Testis (tissue), 2 donors: ENCODE measurements at regions not wholly inside any gene's neighbourhood (a gene's known extent, or its start where the extent isn't known, plus 50 kb on each side); places are given as distances from the start of the nearest gene placed in this dataset.

Source experiments
- DNase-seq: peaks from one replicate; pipeline ENCODE4 v3.0.0-alpha.2; 2019
- H3K27ac ChIP-seq, 2 donors: fragments of 200-600 bp; sonication (generic); one replicate each; pipeline ENCODE4 v1.5.1; 2019
- H3K27me3 ChIP-seq: fragments of 200-600 bp; sonication (generic); one replicate; pipeline ENCODE4 v1.5.1; 2019
- H3K36me3 ChIP-seq: fragments of 200-600 bp; sonication (generic); one replicate; pipeline ENCODE4 v1.5.1; 2017; ENCODE audit warnings: low read depth; ENCODE audit errors: missing control alignments
- H3K4me1 ChIP-seq: fragments of 200-600 bp; sonication (generic); one replicate; pipeline ENCODE4 v1.5.1; 2019
- H3K4me3 ChIP-seq, 2 donors: fragments of 200-600 bp; sonication (generic); one replicate each; pipeline ENCODE4 v1.5.1; 2017 to 2019
- H3K9me3 ChIP-seq: fragments of 200-600 bp; sonication (generic); one replicate; pipeline ENCODE4 v1.5.1; 2017
- POLR2A ChIP-seq: fragments of 450-650 bp; IDR thresholded peaks from one replicate; pipeline ENCODE4 v1.6.1; 2017; ENCODE audit warnings: antibody characterized with exemption, mild to moderate bottlenecking, moderate library complexity
- WGBS, 2 donors: methylation state at CpG; one replicate each; pipeline ENCODE4 v1.1.5; 2018; 5-methylcytosine and 5-hydroxymethylcytosine counted together
- intact Hi-C: fragments of 100-400 bp; cut with DNase I; formaldehyde crosslinking; loops from one replicate; pipeline ENCODE4 v1.15.1; 2023; ENCODE audit warnings: low total_unique reads
- TF ChIP-seq, protein P1 (sequence below), 3 experiments: fragments of 450-650 bp in 2 of 3; fragments of 200-600 bp in 1 of 3; sonication (generic) in 1 of 3; IDR thresholded peaks; one replicate each; pipeline ENCODE4 v1.5.1; 2016 to 2019; ENCODE audit warnings: antibody characterized with exemption in 3 of 3, mild to moderate bottlenecking in 2 of 3, moderate library complexity in 1 of 3

DNA sequence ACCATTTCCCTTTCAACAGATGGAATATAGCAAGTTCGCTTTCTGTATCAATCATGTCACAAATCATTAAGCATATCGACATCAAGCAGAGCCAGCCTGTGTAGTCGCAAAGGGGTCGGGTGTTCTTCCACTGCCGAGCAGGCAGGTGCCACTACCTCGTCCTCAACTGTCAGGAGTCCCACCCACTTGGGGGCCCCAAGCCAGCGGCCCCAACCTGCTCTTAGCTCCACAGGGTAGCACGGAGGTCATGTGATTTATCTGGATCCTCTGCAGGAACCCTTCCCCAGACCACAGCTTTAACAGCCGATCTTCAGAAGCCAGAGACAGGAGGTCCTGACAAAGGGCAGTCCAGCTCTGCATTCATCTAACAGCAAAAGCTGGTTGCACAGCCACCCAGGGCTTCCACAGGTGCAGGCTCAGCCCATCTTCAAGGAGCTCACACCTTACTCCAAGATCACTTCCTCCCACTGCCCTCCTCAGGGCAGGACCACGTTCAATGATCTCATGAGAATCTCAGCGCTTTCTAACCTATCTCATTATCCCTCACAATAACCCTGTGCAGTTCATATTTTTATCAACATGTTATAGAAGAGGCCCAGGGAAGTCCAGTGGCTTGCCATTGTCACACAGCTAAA, 110.2 kb downstream of the TRIM29 start:
- intact Hi-C loops, result no loop called here
- H3K27me3 ChIP-seq, result no peaks in the 10 kb centered on the region
- H3K27ac ChIP-seq, result no peak overlapping the region
- no peak overlapping the region for H3K4me3 ChIP-seq
- no peak for TF ChIP-seq POLR2A
- TF ChIP-seq, protein P1, sequence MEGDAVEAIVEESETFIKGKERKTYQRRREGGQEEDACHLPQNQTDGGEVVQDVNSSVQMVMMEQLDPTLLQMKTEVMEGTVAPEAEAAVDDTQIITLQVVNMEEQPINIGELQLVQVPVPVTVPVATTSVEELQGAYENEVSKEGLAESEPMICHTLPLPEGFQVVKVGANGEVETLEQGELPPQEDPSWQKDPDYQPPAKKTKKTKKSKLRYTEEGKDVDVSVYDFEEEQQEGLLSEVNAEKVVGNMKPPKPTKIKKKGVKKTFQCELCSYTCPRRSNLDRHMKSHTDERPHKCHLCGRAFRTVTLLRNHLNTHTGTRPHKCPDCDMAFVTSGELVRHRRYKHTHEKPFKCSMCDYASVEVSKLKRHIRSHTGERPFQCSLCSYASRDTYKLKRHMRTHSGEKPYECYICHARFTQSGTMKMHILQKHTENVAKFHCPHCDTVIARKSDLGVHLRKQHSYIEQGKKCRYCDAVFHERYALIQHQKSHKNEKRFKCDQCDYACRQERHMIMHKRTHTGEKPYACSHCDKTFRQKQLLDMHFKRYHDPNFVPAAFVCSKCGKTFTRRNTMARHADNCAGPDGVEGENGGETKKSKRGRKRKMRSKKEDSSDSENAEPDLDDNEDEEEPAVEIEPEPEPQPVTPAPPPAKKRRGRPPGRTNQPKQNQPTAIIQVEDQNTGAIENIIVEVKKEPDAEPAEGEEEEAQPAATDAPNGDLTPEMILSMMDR (IDR thresholded peaks at IDR 0.05), result no peak
- 42 to 59% methylated on average over 11 of the region's 11 CpGs for WGBS, 2 donors
- H3K4me1 ChIP-seq, result no peaks in the 10 kb centered on the region
- DNase-seq, result no peak
- no peaks in the 10 kb centered on the region for H3K36me3 ChIP-seq
- no peaks in the 10 kb centered on the region for H3K9me3 ChIP-seq

DNA sequence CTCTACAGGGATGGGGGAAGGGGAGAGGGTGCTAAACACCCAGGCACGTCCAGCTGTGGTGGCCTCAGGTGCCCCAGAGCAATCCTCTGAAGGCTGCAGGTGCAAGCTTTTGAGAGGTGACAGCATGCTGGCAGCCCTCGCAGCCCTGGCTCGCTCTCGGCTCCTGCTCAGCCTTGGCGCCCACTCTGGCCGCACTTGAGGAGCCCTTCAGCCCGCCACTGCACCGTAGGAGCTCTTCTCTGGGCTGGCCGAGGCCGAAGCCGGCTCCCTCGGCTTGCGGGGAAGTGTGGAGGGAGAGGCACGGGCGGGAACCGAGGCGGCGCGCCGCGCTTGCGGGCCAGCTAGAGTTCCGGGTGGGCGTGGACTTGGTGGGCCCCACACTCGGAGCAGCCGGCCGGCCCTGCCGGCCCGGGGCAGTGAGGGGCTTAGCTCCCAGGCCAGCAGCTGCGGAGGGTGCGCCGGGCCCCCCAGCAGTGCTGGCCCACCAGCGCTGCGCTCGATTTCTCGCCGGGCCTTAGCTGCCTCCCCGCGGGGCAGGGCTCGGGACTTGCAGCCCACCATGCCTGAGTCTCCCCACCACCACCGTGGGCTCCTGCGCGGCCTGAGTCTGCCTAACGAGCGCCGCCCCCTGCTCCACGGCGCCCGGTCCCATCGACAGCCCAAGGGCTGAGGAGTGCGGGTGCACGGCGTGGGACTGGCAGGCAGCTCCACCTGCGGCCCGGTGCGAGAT, 112.1 kb downstream of the TRIM29 start:
- WGBS, 2 donors, result 60 to 82% methylated on average over 13 to 56 of the region's 56 CpGs
- H3K4me1 ChIP-seq, result no peaks in the 10 kb centered on the region
- H3K36me3 ChIP-seq, result no peaks in the 10 kb centered on the region
- H3K4me3 ChIP-seq, result peak overlapping the region; percentile 3 to 43
- no peaks in the 10 kb centered on the region for H3K27me3 ChIP-seq
- intact Hi-C loops, result no loop called here
- H3K27ac ChIP-seq, result no peak overlapping the region
- TF ChIP-seq, protein P1 (IDR thresholded peaks at IDR 0.05), result no peak
- no peak for TF ChIP-seq POLR2A
- no peaks in the 10 kb centered on the region for H3K9me3 ChIP-seq
- DNase-seq, result no peak

DNA sequence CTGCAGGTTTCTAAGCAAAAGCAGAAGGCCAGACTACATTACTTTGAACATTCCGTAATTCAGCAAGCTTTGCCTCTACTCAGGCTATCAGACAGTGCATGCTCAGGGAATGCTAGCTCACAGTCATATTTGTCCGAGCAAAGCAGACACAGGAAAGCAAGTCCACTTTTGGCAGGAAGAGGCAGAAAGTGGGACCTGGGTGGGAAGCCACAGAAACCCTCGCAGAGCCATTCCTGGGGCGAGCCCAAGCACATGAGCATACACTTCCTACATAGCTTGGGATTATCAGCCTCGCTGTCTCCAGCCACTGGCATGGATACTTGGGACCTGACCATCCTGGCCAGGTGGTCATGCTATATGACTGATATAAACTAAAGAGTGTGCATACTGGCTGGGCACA, 113.3 kb downstream of the TRIM29 start:
- no peaks in the 10 kb centered on the region for H3K4me1 ChIP-seq
- TF ChIP-seq, protein P1 (IDR thresholded peaks at IDR 0.05), result no peak
- TF ChIP-seq POLR2A, result no peak
- WGBS, 2 donors, result 77 to 89% methylated on average over 2 to 5 of the region's 5 CpGs
- no peaks in the 10 kb centered on the region for H3K9me3 ChIP-seq
- no peak overlapping the region for H3K27ac ChIP-seq
- H3K36me3 ChIP-seq, result no peaks in the 10 kb centered on the region
- intact Hi-C loops, result no loop called here
- H3K27me3 ChIP-seq, result no peaks in the 10 kb centered on the region
- no peak for DNase-seq
- no peak overlapping the region for H3K4me3 ChIP-seq

DNA sequence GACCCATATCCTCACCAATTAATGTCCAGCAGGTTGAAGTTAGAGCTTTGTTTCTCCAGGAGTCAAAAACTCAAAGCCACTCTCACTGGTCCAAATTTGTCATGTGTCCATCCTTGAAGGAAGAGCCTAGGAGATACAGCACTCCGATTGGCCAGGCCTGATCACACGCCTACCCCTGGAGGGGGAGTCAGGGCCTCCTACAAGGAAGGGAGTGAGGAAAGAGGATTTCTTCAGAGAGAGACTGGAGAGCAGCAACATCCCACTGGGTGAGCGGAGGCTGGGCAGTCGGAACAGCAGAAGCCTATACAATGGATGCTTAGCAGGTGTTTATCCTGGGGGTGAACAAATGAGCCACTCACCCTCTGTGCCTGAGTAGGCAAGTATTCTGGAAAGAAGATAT, 113.9 kb downstream of the TRIM29 start:
- intact Hi-C loops, result no loop called here
- TF ChIP-seq, protein P1 (IDR thresholded peaks at IDR 0.05), result no peak
- TF ChIP-seq POLR2A, result no peak
- Histone ChIP-seq H3K36me3 (no peaks in the 10 kb centered on the region), H3K27ac (no peak overlapping the region), H3K4me3 (no peak overlapping the region), H3K4me1 (no peaks in the 10 kb centered on the region), H3K9me3 (no peaks in the 10 kb centered on the region), H3K27me3 (no peaks in the 10 kb centered on the region)
- 85 to 91% methylated on average over 4 of the region's 4 CpGs for WGBS, 2 donors
- no peak for DNase-seq

DNA sequence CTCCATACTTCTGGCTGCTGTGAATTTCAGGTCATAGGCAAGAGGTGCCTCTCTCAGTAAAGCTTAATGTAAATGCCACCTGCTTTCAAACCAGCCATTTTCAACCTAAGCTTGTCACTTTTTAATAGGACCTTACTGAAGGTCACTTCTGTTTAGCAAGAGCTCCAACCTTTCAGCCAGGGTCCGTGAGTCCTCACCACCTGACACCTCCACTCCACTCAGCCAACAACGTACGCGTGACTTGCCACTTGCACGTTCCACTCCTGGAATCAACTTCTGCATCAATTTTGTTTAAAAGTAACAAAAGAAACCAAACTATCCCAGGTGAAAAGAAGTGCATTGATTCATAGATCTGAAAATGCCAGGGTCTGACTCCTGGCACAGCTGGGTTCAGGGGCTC, 114.4 kb downstream of the TRIM29 start:
- intact Hi-C loops, result no loop called here
- H3K4me3 ChIP-seq, result no peak overlapping the region
- no peak for TF ChIP-seq POLR2A
- TF ChIP-seq, protein P1 (IDR thresholded peaks at IDR 0.05), result no peak
- H3K4me1 ChIP-seq, result no peaks in the 10 kb centered on the region
- no peaks in the 10 kb centered on the region for H3K27me3 ChIP-seq
- no peaks in the 10 kb centered on the region for H3K36me3 ChIP-seq
- H3K27ac ChIP-seq, result no peak overlapping the region
- no peaks in the 10 kb centered on the region for H3K9me3 ChIP-seq
- WGBS, 2 donors, result 79 to 85% methylated on average over 5 of the region's 5 CpGs
- DNase-seq, result no peak
